KMS-11 (cell line): ENCODE measurements at regions not wholly inside any gene's neighbourhood (a gene's known extent, or its start where the extent isn't known, plus 50 kb on each side); places are given as distances from the start of the nearest gene placed in this dataset.

ENCODE experiments used
- H2AFZ ChIP-seq: fragments of 200-600 bp; sonication (generic); 2 replicates; pipeline ENCODE4 v1.6.1; 2016; ENCODE audit warnings: antibody characterized with exemption, mixed run types, low read depth
- H3K27ac ChIP-seq: fragments of 200-600 bp; sonication (generic); 2 replicates; pipeline ENCODE4 v1.6.1; 2016; ENCODE audit warnings: mild to moderate bottlenecking, mixed run types
- H3K27me3 ChIP-seq: fragments of 200-600 bp; sonication (generic); 2 replicates; pipeline ENCODE4 v1.6.1; 2017; ENCODE audit warnings: mild to moderate bottlenecking, low read depth, mixed run types, moderate library complexity; ENCODE audit not compliant: insufficient read depth
- H3K36me3 ChIP-seq: fragments of 200-600 bp; sonication (generic); 2 replicates; pipeline ENCODE4 v1.6.1; 2017; ENCODE audit warnings: mild to moderate bottlenecking, mixed run types; ENCODE audit not compliant: insufficient read depth
- H3K4me1 ChIP-seq: fragments of 200-600 bp; sonication (generic); 2 replicates; pipeline ENCODE4 v1.6.1; 2016; ENCODE audit warnings: mild to moderate bottlenecking, low read depth, mixed run types; ENCODE audit not compliant: poor library complexity, severe bottlenecking
- H3K4me2 ChIP-seq: fragments of 200-600 bp; sonication (generic); 2 replicates; pipeline ENCODE4 v1.7.0; 2016; ENCODE audit warnings: mild to moderate bottlenecking, mixed run types
- H3K4me3 ChIP-seq: fragments of 200-600 bp; sonication (generic); IDR thresholded peaks from 2 replicates; pipeline ENCODE4 v1.6.1; 2017; ENCODE audit warnings: low read depth, low read length, mixed read lengths; ENCODE audit not compliant: insufficient read depth
- H3K79me2 ChIP-seq: fragments of 200-600 bp; sonication (generic); 2 replicates; pipeline ENCODE4 v1.6.1; 2016; ENCODE audit warnings: low read depth, mixed run types; ENCODE audit not compliant: insufficient read depth
- H3K9ac ChIP-seq: fragments of 200-600 bp; sonication (generic); 2 replicates; pipeline ENCODE4 v1.6.1; 2016; ENCODE audit warnings: mild to moderate bottlenecking, mixed run types
- H4K20me1 ChIP-seq: fragments of 200-600 bp; sonication (generic); 2 replicates; pipeline ENCODE4 v1.6.1; 2016; ENCODE audit warnings: mild to moderate bottlenecking, mixed run types; ENCODE audit not compliant: insufficient read depth
- CTCF ChIP-seq: fragments of 200-600 bp; sonication (generic); conservative IDR thresholded peaks from 2 replicates; pipeline ENCODE4 v1.6.1; 2017; ENCODE audit warnings: low read depth, mild to moderate bottlenecking, antibody characterized with exemption, low read length, moderate library complexity, mixed read lengths

GRCh38 chr7:53315981-53316380 is 280.5 kb downstream of the POM121L12 start:
- H3K79me2 ChIP-seq, result no peaks in the 10 kb centered on the region
- H2AFZ ChIP-seq, result no peak overlapping the region
- H3K27ac ChIP-seq, result no peak overlapping the region
- H4K20me1 ChIP-seq, result no peaks in the 10 kb centered on the region
- no peak overlapping the region for H3K9ac ChIP-seq
- H3K36me3 ChIP-seq, result no peaks in the 10 kb centered on the region
- H3K4me1 ChIP-seq, result peaks cover 4% of the 10 kb centered on the region
- H3K4me2 ChIP-seq, result no peak overlapping the region
- no peaks in the 10 kb centered on the region for H3K27me3 ChIP-seq
- no peak overlapping the region for H3K4me3 ChIP-seq
- no peak for TF ChIP-seq CTCF

- no peak overlapping the region for H3K27ac ChIP-seq
- no peak for TF ChIP-seq CTCF
- no peak overlapping the region for H3K4me2 ChIP-seq
- H4K20me1 ChIP-seq, result no peaks in the 10 kb centered on the region
- H3K4me1 ChIP-seq, result peaks cover 4% of the 10 kb centered on the region
- no peak overlapping the region for H3K9ac ChIP-seq
- no peaks in the 10 kb centered on the region for H3K79me2 ChIP-seq
- H3K4me3 ChIP-seq, result no peak overlapping the region
- H3K27me3 ChIP-seq, result no peaks in the 10 kb centered on the region
- H3K36me3 ChIP-seq, result no peaks in the 10 kb centered on the region
- no peak overlapping the region for H2AFZ ChIP-seq
Measured at GRCh38 chr7:53318566-53318965, 283.1 kb downstream of the POM121L12 start.

- Histone ChIP-seq H3K27ac (no peak overlapping the region), H3K36me3 (no peaks in the 10 kb centered on the region), H3K9ac (no peak overlapping the region), H4K20me1 (no peaks in the 10 kb centered on the region), H3K27me3 (no peaks in the 10 kb centered on the region), H3K4me3 (no peak overlapping the region), H3K4me2 (no peak overlapping the region), H3K79me2 (no peaks in the 10 kb centered on the region), H3K4me1 (no peaks in the 10 kb centered on the region), H2AFZ (no peak overlapping the region)
- no peak for TF ChIP-seq CTCF
Measured at GRCh38 chr7:53325061-53325460, 289.6 kb downstream of the POM121L12 start.

- TF ChIP-seq CTCF, result no peak
- Histone ChIP-seq H3K27ac (no peak overlapping the region), H3K27me3 (no peaks in the 10 kb centered on the region)
Measured at GRCh38 chr7:53326634-53327033, 291.2 kb downstream of the POM121L12 start.

More at GRCh38 chr7:53326634-53327033, 291.2 kb downstream of the POM121L12 start:
- Histone ChIP-seq H2AFZ (no peak overlapping the region), H4K20me1 (no peaks in the 10 kb centered on the region), H3K4me3 (no peak overlapping the region), H3K4me2 (no peak overlapping the region), H3K4me1 (no peaks in the 10 kb centered on the region), H3K36me3 (no peaks in the 10 kb centered on the region), H3K9ac (no peak overlapping the region), H3K79me2 (no peaks in the 10 kb centered on the region)
